Muscle of leg (tissue), 3 donors: ENCODE measurements at regions not wholly inside any gene's neighbourhood (a gene's known extent, or its start where the extent isn't known, plus 50 kb on each side); places are given as distances from the start of the nearest gene placed in this dataset.
A peak's percentile ranks its signal among the peaks of the same experiment; 100 is the strongest.

Experiments used
- DNase-seq: peaks from one replicate; pipeline ENCODE4 v3.0.0; 2013
- H3K27ac ChIP-seq: one replicate; pipeline ENCODE4 v1.5.1; 2013; ENCODE audit warnings: mild to moderate bottlenecking, low read length, control low read depth
- H3K27me3 ChIP-seq: one replicate; pipeline ENCODE4 v1.6.1; 2013; ENCODE audit warnings: low read length; ENCODE audit not compliant: control insufficient read depth, insufficient read depth
- H3K36me3 ChIP-seq: one replicate; pipeline ENCODE4 v1.6.1; 2013; ENCODE audit warnings: low read length; ENCODE audit not compliant: control insufficient read depth, insufficient read depth
- H3K4me1 ChIP-seq: one replicate; pipeline ENCODE4 v1.6.1; 2013; ENCODE audit warnings: low read length; ENCODE audit not compliant: control insufficient read depth, insufficient read depth
- H3K4me3 ChIP-seq: one replicate; pipeline ENCODE4 v1.5.1; 2013; ENCODE audit warnings: low read length, control low read depth
- H3K9me3 ChIP-seq: replicated peaks from 2 replicates; pipeline ENCODE4 v1.6.1; 2013; ENCODE audit warnings: low read depth, low read length; ENCODE audit not compliant: control insufficient read depth
- WGBS: methylation state at CpG from one replicate; pipeline ENCODE4 v1.1.5; 2013; ENCODE audit warnings: missing lambda C conversion rate; ENCODE audit not compliant: insufficient coverage; 5-methylcytosine and 5-hydroxymethylcytosine counted together

GRCh38 chr3:70805061-70805889, 492.8 kb upstream of the MDFIC2 start:
- peak overlapping the region; percentile 81 for H3K27ac ChIP-seq
- 17% methylated on average over 2 of the region's 6 CpGs for WGBS

GRCh38 chr3:70803891-70804290, 491.5 kb upstream of the MDFIC2 start:
- H3K4me1 ChIP-seq = no peaks in the 10 kb centered on the region
- 100% methylated on average over 1 of the region's 2 CpGs for WGBS
- H3K4me3 ChIP-seq = no peak overlapping the region
- no peaks in the 10 kb centered on the region for H3K36me3 ChIP-seq
- H3K9me3 ChIP-seq = no peaks in the 10 kb centered on the region
- no peaks in the 10 kb centered on the region for H3K27me3 ChIP-seq
- H3K27ac ChIP-seq = peak overlapping the region; percentile 81
- DNase-seq = no peak

More at GRCh38 chr3:70805061-70805889, 492.8 kb upstream of the MDFIC2 start:
- H3K36me3 ChIP-seq = no peaks in the 10 kb centered on the region
- no peaks in the 10 kb centered on the region for H3K4me1 ChIP-seq
- no peak overlapping the region for H3K4me3 ChIP-seq
- H3K27me3 ChIP-seq = no peaks in the 10 kb centered on the region
- DNase-seq = peak; percentile 95
- no peaks in the 10 kb centered on the region for H3K9me3 ChIP-seq

DNA sequence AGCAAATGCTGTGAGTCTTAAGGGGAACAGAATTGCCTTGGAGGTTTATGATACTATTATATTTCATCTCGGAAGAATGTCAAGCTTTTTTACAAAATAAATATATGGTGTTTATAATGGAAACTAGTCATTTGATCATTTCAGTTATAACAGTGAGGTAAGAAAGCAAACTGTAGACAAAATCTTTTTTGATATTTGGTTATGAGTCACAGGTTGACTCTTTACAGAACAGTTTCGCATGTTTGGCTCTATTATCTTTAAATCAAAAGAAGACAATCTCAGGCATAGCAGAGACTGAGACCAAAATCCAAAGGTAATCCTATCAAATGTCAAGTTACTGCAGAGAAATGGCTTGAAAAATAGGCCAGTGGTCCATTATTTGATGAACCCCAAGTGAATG, 490.9 kb upstream of the MDFIC2 start:
- Histone ChIP-seq H3K27ac (no peak overlapping the region), H3K36me3 (no peaks in the 10 kb centered on the region), H3K4me1 (no peaks in the 10 kb centered on the region), H3K9me3 (no peaks in the 10 kb centered on the region), H3K4me3 (no peak overlapping the region), H3K27me3 (no peaks in the 10 kb centered on the region)
- WGBS = no CpG with 5 or more reads among the region's 2 CpGs
- no peak for DNase-seq

DNA sequence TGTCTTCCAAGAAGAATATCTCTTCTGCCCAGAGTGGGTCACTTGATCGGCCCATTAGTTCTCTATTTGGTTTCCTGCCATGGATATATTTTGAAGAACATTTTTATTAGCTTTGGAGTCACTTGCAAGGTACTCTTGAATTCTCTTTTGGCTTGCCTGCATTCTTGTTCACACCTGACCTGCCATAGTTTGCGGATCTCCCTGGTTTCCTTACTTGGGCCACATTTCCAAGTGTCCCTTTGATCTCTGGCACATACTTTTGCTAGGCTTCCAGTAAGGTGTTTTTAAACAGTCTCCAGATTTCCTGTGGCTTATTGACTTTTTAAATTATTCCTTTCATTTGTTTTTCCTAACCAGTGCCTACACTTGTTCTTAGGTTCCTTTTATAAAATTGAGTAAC, 488.5 kb upstream of the MDFIC2 start:
- no peak overlapping the region for H3K4me3 ChIP-seq
- 75% methylated on average over 2 of the region's 2 CpGs for WGBS
- H3K4me1 ChIP-seq = no peaks in the 10 kb centered on the region
- DNase-seq = no peak
- no peaks in the 10 kb centered on the region for H3K27me3 ChIP-seq
- no peaks in the 10 kb centered on the region for H3K36me3 ChIP-seq
- no peak overlapping the region for H3K27ac ChIP-seq
- H3K9me3 ChIP-seq = no peaks in the 10 kb centered on the region

DNA sequence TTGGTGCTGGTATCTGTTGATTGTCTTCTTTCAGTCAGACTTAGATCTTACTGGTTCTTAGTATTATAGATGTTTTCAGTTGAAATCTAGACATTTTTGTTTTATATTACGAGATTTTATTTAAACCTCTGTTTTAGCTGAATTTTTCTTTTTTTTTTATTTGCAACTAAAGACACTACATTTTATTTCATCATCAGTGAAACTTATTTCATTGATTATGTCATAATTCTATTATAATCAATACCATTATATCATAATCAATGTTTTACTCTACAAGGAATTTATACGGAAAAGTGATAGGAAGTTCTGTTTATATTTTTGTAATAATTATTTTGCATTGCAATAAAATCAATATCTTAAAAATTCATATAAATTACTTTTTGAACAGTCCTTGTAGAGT, 477.4 kb upstream of the MDFIC2 start:
- H3K27ac ChIP-seq = no peak overlapping the region
- no peaks in the 10 kb centered on the region for H3K4me1 ChIP-seq
- WGBS = no CpG with 5 or more reads among the region's 2 CpGs
- no peak for DNase-seq
- no peaks in the 10 kb centered on the region for H3K36me3 ChIP-seq
- H3K27me3 ChIP-seq = no peaks in the 10 kb centered on the region
- H3K4me3 ChIP-seq = no peak overlapping the region
- H3K9me3 ChIP-seq = no peaks in the 10 kb centered on the region

DNA sequence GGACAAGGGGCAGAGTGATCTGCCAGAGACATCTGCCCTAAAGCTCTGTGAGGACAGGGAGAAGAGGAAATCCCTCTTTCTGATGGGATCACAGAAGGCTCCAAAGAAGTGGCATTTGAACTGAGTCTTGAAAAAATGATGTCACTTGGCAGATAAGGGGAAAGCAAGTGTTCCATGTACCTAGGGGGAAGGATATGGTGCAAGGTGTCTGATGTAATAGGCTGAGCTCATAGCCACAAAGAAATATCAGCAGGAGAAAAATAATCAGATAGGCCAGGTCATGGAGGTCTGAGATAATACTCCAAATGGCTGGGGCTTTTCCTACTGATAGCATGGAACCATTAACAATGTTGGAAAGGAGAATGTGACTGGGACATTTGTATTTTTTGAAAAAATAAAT, 468.4 kb upstream of the MDFIC2 start:
- Histone ChIP-seq H3K4me3 (no peak overlapping the region), H3K4me1 (no peaks in the 10 kb centered on the region), H3K27ac (no peak overlapping the region), H3K9me3 (no peaks in the 10 kb centered on the region), H3K36me3 (no peaks in the 10 kb centered on the region), H3K27me3 (no peaks in the 10 kb centered on the region)
- no peak for DNase-seq

DNA sequence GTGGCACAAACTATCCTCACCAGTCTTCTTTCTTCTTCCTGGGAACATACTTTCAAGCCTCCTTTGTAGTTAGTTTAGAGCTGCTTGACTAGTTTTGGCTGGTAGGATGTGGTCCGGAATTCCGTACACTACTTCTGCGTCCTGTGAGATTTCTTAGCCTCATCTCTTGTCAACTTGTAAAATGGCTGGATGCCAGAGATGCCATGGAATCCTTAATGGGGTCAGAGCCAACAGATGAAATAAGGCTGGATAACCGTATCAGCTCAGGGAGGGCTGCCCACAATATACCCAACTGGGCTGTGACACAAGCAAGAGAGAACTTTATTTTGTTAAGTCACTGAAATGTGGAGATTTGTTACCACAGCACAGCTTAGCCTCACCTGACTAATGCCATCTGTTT, 466.9 kb upstream of the MDFIC2 start:
- Histone ChIP-seq H3K36me3 (no peaks in the 10 kb centered on the region), H3K27me3 (no peaks in the 10 kb centered on the region), H3K4me3 (no peak overlapping the region), H3K27ac (no peak overlapping the region), H3K9me3 (no peaks in the 10 kb centered on the region), H3K4me1 (no peaks in the 10 kb centered on the region)
- WGBS = 94% methylated on average over 3 of the region's 4 CpGs
- DNase-seq = no peak

- Histone ChIP-seq H3K27ac (no peak overlapping the region), H3K9me3 (no peaks in the 10 kb centered on the region), H3K4me1 (no peaks in the 10 kb centered on the region), H3K27me3 (no peaks in the 10 kb centered on the region), H3K36me3 (no peaks in the 10 kb centered on the region), H3K4me3 (no peak overlapping the region)
- DNase-seq = no peak
- WGBS = no CpG with 5 or more reads among the region's 2 CpGs
Measured at GRCh38 chr3:70776081-70776480, 463.6 kb upstream of the MDFIC2 start.

DNA sequence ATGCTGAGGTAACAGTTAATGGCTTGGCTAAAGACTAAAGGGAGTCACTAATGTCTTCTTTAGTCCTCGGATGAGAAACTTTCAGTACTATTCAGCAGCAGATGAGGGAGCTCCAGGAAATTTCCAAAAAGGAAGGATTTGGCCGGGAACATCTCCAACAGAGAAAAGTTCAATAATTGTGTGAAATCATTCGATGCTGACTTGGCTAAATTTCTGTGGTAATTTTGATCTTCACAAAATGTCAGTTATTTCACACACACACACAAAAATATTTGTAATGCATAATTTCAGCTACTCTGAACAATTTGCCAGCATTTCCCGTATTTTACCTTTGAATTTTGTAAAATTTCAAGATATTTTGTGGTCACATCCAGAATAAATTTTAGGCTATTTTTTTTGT, 462.8 kb upstream of the MDFIC2 start:
- no CpG with 5 or more reads among the region's 4 CpGs for WGBS
- peak; percentile 25 for DNase-seq
- Histone ChIP-seq H3K4me3 (no peak overlapping the region), H3K27me3 (no peaks in the 10 kb centered on the region), H3K4me1 (no peaks in the 10 kb centered on the region), H3K9me3 (no peaks in the 10 kb centered on the region), H3K27ac (no peak overlapping the region), H3K36me3 (no peaks in the 10 kb centered on the region)

- Histone ChIP-seq H3K4me1 (no peaks in the 10 kb centered on the region), H3K27ac (no peak overlapping the region), H3K9me3 (no peaks in the 10 kb centered on the region), H3K4me3 (no peak overlapping the region), H3K27me3 (no peaks in the 10 kb centered on the region), H3K36me3 (no peaks in the 10 kb centered on the region)
- WGBS = no CpG with 5 or more reads among the region's 1 CpG
- DNase-seq = no peak
Measured at GRCh38 chr3:70774641-70775040, 462.2 kb upstream of the MDFIC2 start.
